ENCODE measurements at regions not wholly inside any gene's neighbourhood (a gene's known extent, or its start where the extent isn't known, plus 50 kb on each side); places are given as distances from the start of the nearest gene placed in this dataset.

DNA sequence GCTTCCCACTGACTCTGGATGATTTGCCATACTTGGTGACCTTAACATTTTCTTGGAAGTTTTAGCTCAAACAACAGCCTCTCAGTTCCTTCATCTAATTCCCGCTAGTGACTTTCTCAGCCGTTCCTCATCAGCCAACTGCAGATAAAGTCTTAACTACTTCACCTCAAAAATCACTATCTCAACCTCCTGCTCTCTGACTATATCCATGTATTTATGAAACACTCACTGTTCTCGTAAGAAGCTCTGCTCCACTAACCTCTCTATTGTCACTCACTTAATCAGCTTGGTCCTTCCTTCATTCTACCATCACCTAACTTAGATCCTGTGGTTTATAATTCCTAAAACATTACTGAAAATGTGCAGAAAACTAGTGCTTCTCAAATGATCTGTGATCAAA lies 1551.6 kb downstream of the MRPL39 start:
- TF ChIP-seq POLR2A (IDR thresholded peaks at IDR 0.05): no peak
- TF ChIP-seq EP300 (IDR thresholded peaks at IDR 0.05): no peak
- TF ChIP-seq CTCF (IDR thresholded peaks at IDR 0.05): no peak
- Histone ChIP-seq H3K9me3 (no peaks in the 10 kb centered on the region), H3K4me3 (no peak overlapping the region), H3K27ac (no peak overlapping the region), H3K36me3 (no peaks in the 10 kb centered on the region), H3K27me3 (no peaks in the 10 kb centered on the region), H3K4me1 (no peaks in the 10 kb centered on the region)
- intact Hi-C loops (cut with DNase I): no loop called here
- no peak for DNase-seq
- WGBS, 2 donors: 84 to 88% methylated on average over 3 of the region's 3 CpGs

DNA sequence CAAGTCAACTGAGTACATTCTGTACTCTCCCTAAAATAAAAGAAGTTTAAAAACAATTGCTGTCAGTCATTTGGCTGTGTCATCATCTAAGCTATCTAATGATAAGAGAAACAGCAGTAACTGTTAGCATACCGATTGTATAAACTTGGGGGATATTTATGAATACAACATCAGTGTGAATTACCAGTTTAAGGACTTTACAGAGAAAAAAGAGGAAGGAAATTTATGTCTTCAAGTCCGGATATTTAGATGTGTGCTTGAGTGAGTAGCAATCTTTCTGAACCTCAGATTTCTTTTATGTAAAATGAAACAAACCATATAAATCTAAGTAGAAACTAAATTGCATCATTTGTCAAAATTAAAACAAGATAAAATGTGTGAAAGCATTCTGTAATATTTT lies 1557.0 kb downstream of the MRPL39 start:
- 37 to 66% methylated on average over 2 of the region's 2 CpGs for WGBS, 2 donors
- no peak overlapping the region for H3K27ac ChIP-seq
- H3K27me3 ChIP-seq: no peaks in the 10 kb centered on the region
- no peak overlapping the region for H3K4me3 ChIP-seq
- no peak for DNase-seq
- peaks cover 0 to 14% (median 2%) of the 10 kb centered on the region in 4 donors for H3K4me1 ChIP-seq
- no peak for TF ChIP-seq POLR2A (IDR thresholded peaks at IDR 0.05)
- TF ChIP-seq EP300 (IDR thresholded peaks at IDR 0.05): no peak
- no peak for TF ChIP-seq POLR2AphosphoS5 (IDR thresholded peaks at IDR 0.05)
- no peak for TF ChIP-seq CTCF (IDR thresholded peaks at IDR 0.05)
- no peaks in the 10 kb centered on the region for H3K36me3 ChIP-seq
- H3K9me3 ChIP-seq: no peaks in the 10 kb centered on the region
- intact Hi-C loops (cut with DNase I): no loop called here

GRCh38 chr21:24046829-24047443 lies 1560.3 kb downstream of the MRPL39 start:
- Histone ChIP-seq H3K36me3 (no peaks in the 10 kb centered on the region), H3K4me3 (no peak overlapping the region), H3K9me3 (no peaks in the 10 kb centered on the region), H3K27ac (no peak overlapping the region), H3K4me1 (peaks cover 0 to 15% (median 2%) of the 10 kb centered on the region in 4 donors), H3K27me3 (no peaks in the 10 kb centered on the region)
- intact Hi-C loops (cut with DNase I): no loop called here
- TF ChIP-seq POLR2AphosphoS5 (IDR thresholded peaks at IDR 0.05) (no peak), CTCF (IDR thresholded peaks at IDR 0.05) (no peak), POLR2A (IDR thresholded peaks at IDR 0.05) (no peak), EP300 (IDR thresholded peaks at IDR 0.05) (no peak)
- no peak for DNase-seq
- WGBS, 2 donors: 65 to 86% methylated on average over 6 of the region's 6 CpGs

- TF ChIP-seq POLR2AphosphoS5 (IDR thresholded peaks at IDR 0.05) (peak in 1 of 4 donors; percentile 21), CTCF (IDR thresholded peaks at IDR 0.05) (no peak)
- Histone ChIP-seq H3K36me3 (no peaks in the 10 kb centered on the region), H3K9me3 (no peaks in the 10 kb centered on the region), H3K27me3 (no peaks in the 10 kb centered on the region), H3K4me3 (no peak overlapping the region), H3K27ac (no peak overlapping the region), H3K4me1 (peaks cover 0 to 15% (median 2%) of the 10 kb centered on the region in 4 donors)
- peak; percentile 70 for DNase-seq
- 5 to 7% methylated on average over 2 of the region's 2 CpGs for WGBS, 2 donors
- intact Hi-C loops (cut with DNase I): no loop called here
These were observed 1561.5 kb downstream of the MRPL39 start for GRCh38 chr21:24045775-24046215.

DNA sequence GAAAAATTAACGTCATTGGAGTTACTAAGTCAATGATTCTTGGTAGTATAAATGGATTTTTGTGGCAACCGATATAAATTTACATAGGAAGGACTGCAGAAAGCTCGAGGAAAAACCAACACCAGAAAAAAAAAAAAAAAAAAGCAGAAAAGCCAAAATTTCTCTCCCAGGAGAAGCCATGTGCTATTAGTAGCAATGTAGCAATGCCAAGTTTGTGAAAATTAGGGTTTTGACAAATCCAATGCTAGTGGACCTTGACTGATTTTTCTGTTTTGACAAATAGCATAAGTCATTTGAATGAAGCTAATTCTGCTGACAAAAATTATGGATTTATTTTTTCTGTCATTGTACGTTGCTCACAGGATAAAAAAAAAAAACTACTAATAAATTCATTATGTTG lies 1561.9 kb downstream of the MRPL39 start:
- intact Hi-C loops (cut with DNase I): no loop called here
- Histone ChIP-seq H3K27me3 (no peaks in the 10 kb centered on the region), H3K9me3 (no peaks in the 10 kb centered on the region), H3K27ac (no peak overlapping the region), H3K4me1 (peaks cover 0 to 15% (median 2%) of the 10 kb centered on the region in 4 donors), H3K36me3 (no peaks in the 10 kb centered on the region), H3K4me3 (no peak overlapping the region)
- 48 to 73% methylated on average over 4 of the region's 4 CpGs for WGBS, 2 donors
- no peak for DNase-seq
- TF ChIP-seq POLR2A (IDR thresholded peaks at IDR 0.05) (no peak), EP300 (IDR thresholded peaks at IDR 0.05) (no peak), CTCF (IDR thresholded peaks at IDR 0.05) (no peak)
